Omental fat pad (tissue), 3 donors: ENCODE measurements at regions not wholly inside any gene's neighbourhood (a gene's known extent, or its start where the extent isn't known, plus 50 kb on each side); places are given as distances from the start of the nearest gene placed in this dataset.

Experiments used
- ATAC-seq: fragments of 150-250 bp; one replicate; pipeline ENCODE4 v1.9.1; 2016; ENCODE audit warnings: mild to moderate bottlenecking, moderate library complexity; ENCODE audit not compliant: low FRiP score
- DNase-seq: peaks from one replicate; pipeline ENCODE4 v3.0.0-alpha.2; 2019; ENCODE audit warnings: low spot score
- TF ChIP-seq, protein P1 (sequence below), 3 donors: fragments of 450-650 bp; IDR thresholded peaks; one replicate each; pipeline ENCODE4 v1.5.1; 2016 to 2017; ENCODE audit warnings: antibody characterized with exemption in 3 of 3, mild to moderate bottlenecking in 3 of 3, moderate library complexity in 2 of 3

DNA sequence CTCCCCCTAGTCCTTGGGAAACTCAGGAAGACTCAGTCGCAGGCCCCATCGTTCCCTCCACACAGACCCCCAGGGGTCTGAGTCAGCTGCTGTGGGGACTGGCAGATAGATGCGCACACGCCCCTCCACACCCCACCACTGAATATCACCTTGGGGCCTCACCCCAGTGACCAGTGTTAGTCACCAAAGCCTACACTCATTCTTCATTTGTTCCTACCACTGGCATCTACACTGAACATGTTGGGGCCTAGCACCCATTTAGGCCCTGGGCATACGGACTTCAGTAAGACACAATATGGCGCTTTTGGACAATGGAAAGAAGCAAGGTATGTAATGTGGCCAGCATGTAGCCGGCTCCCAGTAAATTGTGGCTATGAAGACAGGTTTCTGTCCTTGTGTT, 154.1 kb upstream of the PJA1 start:
- no peak for DNase-seq
- ATAC-seq = no peak
- TF ChIP-seq, protein P1, sequence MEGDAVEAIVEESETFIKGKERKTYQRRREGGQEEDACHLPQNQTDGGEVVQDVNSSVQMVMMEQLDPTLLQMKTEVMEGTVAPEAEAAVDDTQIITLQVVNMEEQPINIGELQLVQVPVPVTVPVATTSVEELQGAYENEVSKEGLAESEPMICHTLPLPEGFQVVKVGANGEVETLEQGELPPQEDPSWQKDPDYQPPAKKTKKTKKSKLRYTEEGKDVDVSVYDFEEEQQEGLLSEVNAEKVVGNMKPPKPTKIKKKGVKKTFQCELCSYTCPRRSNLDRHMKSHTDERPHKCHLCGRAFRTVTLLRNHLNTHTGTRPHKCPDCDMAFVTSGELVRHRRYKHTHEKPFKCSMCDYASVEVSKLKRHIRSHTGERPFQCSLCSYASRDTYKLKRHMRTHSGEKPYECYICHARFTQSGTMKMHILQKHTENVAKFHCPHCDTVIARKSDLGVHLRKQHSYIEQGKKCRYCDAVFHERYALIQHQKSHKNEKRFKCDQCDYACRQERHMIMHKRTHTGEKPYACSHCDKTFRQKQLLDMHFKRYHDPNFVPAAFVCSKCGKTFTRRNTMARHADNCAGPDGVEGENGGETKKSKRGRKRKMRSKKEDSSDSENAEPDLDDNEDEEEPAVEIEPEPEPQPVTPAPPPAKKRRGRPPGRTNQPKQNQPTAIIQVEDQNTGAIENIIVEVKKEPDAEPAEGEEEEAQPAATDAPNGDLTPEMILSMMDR (IDR thresholded peaks at IDR 0.05) = no peak

DNA sequence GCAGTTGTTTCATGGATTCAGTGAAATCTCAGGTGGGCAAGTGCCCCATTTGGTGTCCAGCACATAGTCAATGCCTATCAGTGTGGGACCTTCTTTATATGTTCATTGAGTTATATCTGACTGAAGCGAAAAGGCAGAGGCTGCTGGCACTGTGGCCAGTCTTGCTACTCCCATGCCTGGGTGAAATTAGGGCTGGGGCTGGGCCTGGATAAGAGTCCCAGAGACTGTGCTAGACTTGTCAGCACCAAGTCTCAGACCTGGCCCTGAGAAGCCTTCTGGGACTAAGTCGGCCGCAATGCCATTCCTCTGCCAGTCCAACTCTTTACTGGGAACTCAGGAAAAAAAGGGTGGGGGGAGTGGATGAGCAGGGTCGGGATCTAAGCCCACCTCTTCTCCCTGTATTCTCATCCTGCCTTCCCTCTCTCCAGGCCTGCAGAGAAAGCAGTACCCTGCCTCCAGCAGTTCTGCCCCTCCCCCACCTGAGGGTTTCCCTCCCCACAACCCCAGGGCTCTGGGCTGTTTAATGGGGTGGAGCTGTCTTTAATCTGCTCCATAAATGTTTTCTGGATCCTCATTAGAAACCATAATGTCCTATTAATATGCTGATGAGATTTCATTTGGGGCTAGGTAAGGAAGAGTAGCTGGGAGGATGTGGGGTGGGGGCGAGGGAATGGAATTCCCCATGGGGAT, 153.5 kb upstream of the PJA1 start:
- TF ChIP-seq, protein P1 (IDR thresholded peaks at IDR 0.05) = no peak
- ATAC-seq (no peak), DNase-seq (no peak)

DNA sequence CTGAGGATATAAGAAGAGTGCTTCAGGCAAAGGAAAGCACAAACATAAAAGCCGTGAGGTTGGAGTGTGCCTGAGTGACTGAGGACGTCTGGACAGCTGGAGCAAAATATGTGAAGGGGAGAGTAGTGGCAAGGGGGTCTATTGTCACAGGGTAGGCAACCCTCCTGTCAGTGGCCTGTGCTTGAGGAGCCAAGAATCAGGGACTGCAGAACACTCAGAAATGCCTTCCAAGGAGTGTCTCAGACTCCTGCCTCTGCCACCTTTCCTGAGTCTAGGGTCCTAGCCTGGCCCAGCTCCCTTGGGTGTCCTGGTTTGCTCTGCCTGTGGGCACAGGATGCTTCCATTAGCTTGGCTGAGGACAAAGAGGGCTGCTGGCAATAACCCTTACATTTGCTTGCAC, 152.5 kb upstream of the PJA1 start:
- ATAC-seq = no peak

DNA sequence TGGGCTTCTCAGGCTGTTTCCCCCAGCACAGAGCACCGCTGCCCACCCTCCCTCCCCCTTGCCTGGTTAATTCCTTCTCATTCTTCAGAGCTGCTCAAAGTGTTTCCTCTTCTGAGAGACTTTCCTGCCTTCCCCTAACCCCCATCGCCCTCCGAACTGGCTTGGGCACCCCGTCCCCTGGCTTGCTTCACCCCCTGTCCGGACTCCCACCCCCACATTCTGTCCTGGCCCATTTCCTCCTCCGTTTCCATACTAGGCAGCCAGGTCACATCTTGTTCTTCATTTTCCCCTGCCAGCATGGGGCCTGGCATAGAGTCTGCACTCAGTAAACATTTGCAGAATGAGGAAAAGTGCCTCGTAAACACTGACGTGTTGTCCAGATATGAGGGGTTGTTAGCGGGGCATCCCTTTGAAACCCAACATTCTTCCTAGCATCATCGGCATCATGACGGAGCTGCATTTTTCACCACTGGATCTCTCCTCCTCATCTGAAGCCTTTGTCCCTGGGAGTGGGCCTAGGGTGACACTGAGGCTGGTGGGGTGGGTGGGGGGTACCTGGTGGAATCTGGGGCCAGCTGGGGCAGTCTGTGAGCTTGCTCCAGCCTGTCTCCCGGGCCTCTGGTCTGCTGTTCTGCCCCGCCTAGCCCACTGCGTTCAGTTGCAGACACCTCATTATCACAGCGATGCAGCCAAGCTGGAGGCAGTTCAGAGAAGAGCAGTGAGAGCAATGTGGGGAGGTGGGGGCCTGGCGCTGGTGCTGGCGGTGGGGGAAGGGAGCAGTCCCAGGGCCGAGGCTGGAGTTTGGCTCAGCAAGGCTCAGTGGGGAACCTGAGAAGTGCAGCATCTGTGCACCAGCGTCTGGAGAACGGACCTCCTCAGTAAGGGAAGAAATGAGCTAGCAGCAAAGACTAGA, 149.4 kb upstream of the PJA1 start:
- no peak for ATAC-seq
- DNase-seq = no peak
- TF ChIP-seq, protein P1 (IDR thresholded peaks at IDR 0.05) = no peak

More for the DNA sequence above, 152.5 kb upstream of the PJA1 start:
- TF ChIP-seq, protein P1 (IDR thresholded peaks at IDR 0.05) = no peak
- DNase-seq = no peak

DNA sequence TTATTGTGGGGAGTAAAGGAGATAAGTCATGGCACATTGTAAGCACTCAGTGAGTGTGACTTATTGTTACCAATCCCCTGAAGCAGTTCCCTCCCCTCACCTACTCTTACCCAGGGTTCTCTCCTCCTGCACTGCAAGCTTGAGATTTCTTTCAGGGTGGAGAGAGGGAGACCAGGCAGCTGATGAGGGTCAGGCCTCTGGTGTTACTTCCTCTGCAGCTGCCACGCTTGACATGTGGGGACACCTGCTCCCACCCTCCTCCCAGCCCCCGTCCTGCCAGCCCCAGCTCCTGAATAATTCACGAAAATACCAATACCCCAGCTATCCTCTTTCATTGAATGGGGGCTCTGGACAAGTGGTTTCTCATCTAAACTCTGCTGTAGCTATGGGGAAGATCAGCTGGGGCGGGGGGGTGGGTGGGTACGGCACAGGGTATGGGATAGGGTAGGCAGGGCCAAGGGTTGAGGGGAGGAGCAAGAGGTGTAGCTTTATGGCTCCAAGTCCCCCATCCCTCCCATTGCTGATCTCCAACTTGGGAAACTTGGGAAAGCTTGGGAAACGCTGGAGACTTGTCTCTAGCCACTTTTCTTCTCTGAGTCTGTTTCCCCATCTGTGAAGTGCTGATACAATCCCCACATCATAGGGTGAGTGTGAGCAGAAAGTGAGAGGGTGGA, 148.5 kb upstream of the PJA1 start:
- TF ChIP-seq, protein P1 (IDR thresholded peaks at IDR 0.05) = no peak
- DNase-seq (no peak), ATAC-seq (no peak)

DNA sequence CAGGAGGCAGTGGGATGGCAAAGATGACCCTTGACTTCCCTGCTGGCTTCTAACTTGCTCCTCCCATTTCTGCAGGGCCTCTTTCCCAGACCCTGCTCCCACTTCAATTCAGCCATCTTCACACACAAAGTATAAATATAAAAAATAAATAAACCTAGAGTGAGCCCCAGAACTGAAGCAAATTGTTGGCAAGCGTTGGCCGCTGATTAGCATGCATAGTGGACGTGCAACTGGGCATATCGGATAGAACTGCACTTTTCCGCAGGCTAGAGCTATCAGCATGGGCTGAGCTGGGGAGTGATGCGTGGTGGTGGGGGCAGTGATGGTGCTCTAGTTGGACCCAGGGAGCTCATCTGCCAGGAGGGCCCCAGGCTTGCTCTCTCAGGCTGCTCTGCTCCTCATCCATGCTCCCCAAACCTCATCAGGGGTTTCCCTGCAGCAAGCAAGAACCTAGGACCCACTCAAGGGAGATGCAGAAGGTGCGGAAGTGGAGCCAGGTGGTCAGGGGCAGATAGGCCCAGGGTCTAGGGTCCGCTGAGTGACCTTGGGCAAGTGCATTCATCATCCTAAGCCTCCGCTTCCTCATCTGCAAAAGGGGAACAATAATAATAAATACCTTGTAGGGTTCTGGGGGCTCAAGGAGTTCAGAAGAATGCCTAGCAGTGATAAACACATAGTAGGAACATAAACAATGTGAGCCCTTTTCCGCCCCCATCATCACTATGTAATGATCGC, 146.8 kb upstream of the PJA1 start:
- ATAC-seq (no peak), DNase-seq (no peak)
- TF ChIP-seq, protein P1 (IDR thresholded peaks at IDR 0.05) = no peak
